Epithelial cell of esophagus (primary cell): ENCODE measurements at regions not wholly inside any gene's neighbourhood (a gene's known extent, or its start where the extent isn't known, plus 50 kb on each side); places are given as distances from the start of the nearest gene placed in this dataset.

ENCODE experiments used
- DNase-seq: peaks from one replicate; pipeline ENCODE4 v3.0.0; 2010; ENCODE audit warnings: low read depth
- H3K4me3 ChIP-seq: 2 replicates; pipeline ENCODE4 v1.5.1; 2011; ENCODE audit warnings: mild to moderate bottlenecking, low read length, control low read depth
- TF ChIP-seq, protein P1 (sequence below): IDR thresholded peaks from 2 replicates; pipeline ENCODE4 v1.5.1; 2011; ENCODE audit warnings: low read depth, mild to moderate bottlenecking, low read length, control low read depth, inconsistent platforms; ENCODE audit not compliant: insufficient read depth; ENCODE audit errors: missing control alignments

DNA sequence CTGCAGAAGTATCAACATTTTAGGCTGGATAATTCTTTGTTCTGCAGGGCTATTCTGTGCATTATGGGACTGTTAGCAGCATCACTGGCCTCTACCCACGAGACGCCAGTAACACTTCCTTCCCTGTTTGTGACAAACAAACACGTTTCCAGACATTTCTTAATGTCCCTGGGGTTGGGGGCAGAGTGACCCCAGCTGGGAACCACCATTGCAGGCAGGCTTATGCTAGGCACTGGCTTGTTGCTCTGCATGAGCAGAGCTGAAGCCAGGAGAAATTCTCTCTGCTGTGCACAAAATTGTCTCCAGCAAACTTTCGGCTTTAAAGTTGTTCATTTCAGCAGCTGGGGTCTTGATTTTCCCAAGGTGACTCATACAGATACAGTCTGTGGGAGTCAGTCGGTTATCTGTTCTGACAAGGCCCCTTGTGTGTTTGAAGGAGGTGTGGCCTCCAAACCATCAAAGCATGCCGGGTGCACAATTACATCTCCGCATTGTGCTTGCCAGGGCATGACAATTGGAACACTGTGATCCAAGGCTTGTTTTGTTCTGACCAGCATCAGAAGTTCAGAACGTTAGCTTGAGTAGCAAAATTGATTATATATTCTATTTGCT, 156.4 kb upstream of the BOD1L1 start:
- peak; percentile 55 for DNase-seq
- TF ChIP-seq, protein P1, sequence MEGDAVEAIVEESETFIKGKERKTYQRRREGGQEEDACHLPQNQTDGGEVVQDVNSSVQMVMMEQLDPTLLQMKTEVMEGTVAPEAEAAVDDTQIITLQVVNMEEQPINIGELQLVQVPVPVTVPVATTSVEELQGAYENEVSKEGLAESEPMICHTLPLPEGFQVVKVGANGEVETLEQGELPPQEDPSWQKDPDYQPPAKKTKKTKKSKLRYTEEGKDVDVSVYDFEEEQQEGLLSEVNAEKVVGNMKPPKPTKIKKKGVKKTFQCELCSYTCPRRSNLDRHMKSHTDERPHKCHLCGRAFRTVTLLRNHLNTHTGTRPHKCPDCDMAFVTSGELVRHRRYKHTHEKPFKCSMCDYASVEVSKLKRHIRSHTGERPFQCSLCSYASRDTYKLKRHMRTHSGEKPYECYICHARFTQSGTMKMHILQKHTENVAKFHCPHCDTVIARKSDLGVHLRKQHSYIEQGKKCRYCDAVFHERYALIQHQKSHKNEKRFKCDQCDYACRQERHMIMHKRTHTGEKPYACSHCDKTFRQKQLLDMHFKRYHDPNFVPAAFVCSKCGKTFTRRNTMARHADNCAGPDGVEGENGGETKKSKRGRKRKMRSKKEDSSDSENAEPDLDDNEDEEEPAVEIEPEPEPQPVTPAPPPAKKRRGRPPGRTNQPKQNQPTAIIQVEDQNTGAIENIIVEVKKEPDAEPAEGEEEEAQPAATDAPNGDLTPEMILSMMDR = no peak
- no peak overlapping the region for H3K4me3 ChIP-seq

DNA sequence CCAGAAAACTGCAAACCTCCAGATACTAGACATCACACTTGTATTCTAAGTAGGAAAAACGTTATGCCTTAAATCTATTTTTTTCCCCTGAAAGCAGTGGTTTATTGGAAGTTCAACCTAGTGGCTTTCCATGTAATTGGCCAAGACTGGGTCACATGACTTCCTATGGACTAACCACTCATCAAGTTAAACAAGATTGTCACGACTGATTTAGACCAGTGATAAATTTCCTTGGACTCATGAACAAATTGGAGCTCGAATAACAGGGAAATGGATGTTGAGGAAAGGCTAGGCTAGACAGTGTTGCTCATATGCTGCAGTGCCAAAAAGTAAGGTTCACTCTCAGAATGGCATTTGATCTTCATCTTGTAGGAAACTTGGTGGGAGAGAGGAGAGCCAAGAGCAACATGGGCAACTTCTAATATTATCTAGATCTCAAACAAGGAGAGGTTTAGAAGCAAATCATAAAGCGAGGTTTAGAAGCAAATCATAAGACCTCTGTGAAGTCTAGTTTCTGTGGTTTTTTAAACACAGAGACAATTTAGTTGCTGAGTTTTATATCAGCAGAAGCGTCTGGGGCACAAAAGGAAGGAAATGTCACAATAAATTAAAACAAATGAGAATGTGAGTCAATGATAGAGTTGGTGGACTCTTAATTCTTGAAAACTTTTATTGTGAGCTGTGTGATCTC, 165.6 kb upstream of the BOD1L1 start:
- no peak overlapping the region for H3K4me3 ChIP-seq
- no peak for DNase-seq
- TF ChIP-seq, protein P1 = no peak

DNA sequence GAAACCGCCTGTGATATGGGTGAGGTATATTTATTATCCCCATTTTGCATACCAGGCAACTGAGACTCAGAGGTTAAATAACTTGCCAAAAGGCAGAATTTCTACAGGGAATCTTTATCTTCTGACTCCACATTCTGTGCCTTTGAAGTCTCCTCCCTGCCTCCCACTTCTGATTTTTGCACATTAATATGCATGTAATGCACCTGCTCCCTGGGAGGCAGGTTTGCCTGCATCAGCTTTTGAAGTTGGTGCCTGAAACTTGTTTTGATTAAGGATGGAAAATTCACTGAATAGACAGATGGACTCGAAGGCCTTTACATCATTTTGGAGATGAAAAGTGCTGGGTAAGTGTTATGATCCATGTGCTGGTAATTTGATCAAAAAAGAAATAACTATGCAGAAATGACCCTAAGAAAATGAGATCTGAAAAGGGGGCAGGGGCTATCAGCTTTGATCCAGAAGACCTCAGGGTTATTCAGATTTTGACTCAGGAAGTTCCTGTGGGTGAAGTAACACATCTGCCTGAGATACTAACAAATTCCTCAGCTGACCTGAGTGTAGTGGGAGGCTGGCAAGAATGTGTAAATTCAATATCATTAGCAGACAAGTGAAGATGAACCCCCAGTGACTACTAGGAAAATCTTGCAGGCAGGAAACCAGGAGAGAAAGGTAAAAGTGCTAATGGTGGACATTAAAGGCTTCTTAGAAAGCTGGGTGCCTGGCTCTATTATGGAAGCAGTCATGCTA, 167.5 kb upstream of the BOD1L1 start:
- no peak overlapping the region for H3K4me3 ChIP-seq
- DNase-seq = no peak
- TF ChIP-seq, protein P1 = no peak

DNA sequence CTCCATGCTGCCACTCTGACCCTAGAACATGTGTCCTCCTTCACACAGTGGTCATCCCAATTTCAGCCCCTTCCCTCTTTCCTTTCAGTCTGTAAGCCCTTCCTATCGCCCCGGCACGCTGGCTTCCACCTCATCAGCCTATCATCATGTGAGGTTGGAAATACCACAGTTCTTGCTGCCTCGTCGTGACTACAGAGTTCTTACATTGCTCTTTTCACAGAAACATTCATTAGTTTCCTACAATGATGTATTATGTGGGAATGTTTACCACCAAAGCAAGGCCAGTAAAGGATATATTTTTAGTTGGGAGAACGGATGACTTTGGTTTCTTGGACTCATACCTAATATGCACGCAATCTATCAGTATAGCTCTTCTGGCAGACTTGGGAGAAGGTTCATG, 169.5 kb upstream of the BOD1L1 start:
- TF ChIP-seq, protein P1 = no peak
- DNase-seq = no peak
- H3K4me3 ChIP-seq = no peak overlapping the region

DNA sequence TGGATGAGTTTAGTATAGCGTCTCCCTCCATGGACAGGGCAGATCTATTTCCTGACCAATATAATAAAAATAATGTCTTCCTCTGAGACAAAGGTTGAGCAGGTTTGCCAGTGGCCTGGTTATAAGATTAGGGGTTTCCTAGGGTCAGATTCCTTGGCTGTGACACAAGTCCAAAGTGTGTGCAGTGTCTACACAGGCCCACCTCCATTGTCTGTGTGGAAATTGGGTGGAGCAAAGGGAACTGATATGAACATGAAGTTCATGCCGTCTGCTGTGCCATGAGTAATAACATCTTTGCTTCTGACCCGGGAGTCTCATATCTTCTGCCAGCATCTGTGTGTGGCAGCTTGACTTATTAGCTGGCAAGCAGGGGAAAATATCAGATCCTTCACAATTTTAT, 187.7 kb upstream of the BOD1L1 start:
- TF ChIP-seq, protein P1 = no peak
- no peak overlapping the region for H3K4me3 ChIP-seq

DNA sequence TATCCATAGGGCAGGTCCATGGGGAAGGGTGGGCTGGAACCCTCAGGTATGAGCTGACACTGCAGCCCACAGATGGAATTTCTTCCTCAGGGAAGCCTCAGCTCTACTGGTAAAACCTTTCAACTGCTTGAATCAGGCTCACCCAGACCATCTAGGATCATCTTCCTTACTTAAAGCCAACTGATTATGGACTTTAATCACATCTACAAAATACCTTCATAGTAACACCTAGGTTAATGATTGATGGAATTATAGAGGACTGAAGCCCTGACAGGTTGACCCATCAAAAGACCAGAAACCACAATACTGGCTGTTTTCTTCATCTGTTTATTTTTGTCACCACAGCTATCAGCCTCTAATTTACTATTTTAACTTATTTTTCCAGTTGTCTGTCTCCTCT, 188.9 kb upstream of the BOD1L1 start:
- DNase-seq = no peak
- H3K4me3 ChIP-seq = no peak overlapping the region
- TF ChIP-seq, protein P1 = no peak

More for the DNA sequence above, 187.7 kb upstream of the BOD1L1 start:
- DNase-seq = no peak
